Natural killer cell (primary cell): ENCODE measurements at regions not wholly inside any gene's neighbourhood (a gene's known extent, or its start where the extent isn't known, plus 50 kb on each side); places are given as distances from the start of the nearest gene placed in this dataset.

Experiments used
- ATAC-seq, 3 donors: fragments of 150-1000 bp in 2 of 3; fragments of 200-7000 bp in 1 of 3; cut with Tn5 transposase; 1 replicate in 1 of 3; 2 replicates in 2 of 3; pipeline ENCODE4 v1.10.0; 2021; ENCODE audit warnings: mild to moderate bottlenecking in 2 of 3, moderate library complexity in 2 of 3
- DNase-seq, 2 donors: peaks; one replicate each; pipeline versions ENCODE4 v3.0.0 to v3.0.0-alpha.2; 2013 to 2021; ENCODE audit warnings: mixed read lengths in 1 of 2
- H3K27ac ChIP-seq: one replicate; pipeline ENCODE4 v1.5.1; 2013; ENCODE audit warnings: mild to moderate bottlenecking, low read length
- H3K27me3 ChIP-seq: one replicate; pipeline ENCODE4 v1.6.1; 2013; ENCODE audit warnings: low read length; ENCODE audit not compliant: control insufficient read depth, insufficient read depth
- H3K36me3 ChIP-seq: one replicate; pipeline ENCODE4 v1.6.1; 2013; ENCODE audit warnings: low read length; ENCODE audit not compliant: control insufficient read depth, insufficient read depth
- H3K4me1 ChIP-seq: one replicate; pipeline ENCODE4 v1.6.1; 2013; ENCODE audit warnings: low read length; ENCODE audit not compliant: control insufficient read depth, insufficient read depth
- H3K4me3 ChIP-seq: one replicate; pipeline ENCODE4 v1.5.1; 2013; ENCODE audit warnings: low read length
- H3K9me3 ChIP-seq: one replicate; pipeline ENCODE4 v1.6.1; 2013; ENCODE audit warnings: low read length; ENCODE audit not compliant: control insufficient read depth, insufficient read depth
- H3K27ac Mint-ChIP-seq, 2 donors: one replicate each; pipeline ENCODE4 v1.8.0; 2022; ENCODE audit warnings: mild to moderate bottlenecking in 2 of 2, mixed read lengths in 2 of 2, moderate library complexity in 1 of 2
- H3K27me3 Mint-ChIP-seq, 2 donors: one replicate each; pipeline ENCODE4 v1.8.0; 2022; ENCODE audit warnings: low read depth in 2 of 2, mixed read lengths in 2 of 2
- H3K36me3 Mint-ChIP-seq: one replicate; pipeline ENCODE4 v1.8.0; 2022; ENCODE audit warnings: mixed read lengths
- H3K4me1 Mint-ChIP-seq, 2 donors: one replicate each; pipeline ENCODE4 v1.8.0; 2022; ENCODE audit warnings: mixed read lengths in 2 of 2
- H3K4me3 Mint-ChIP-seq: one replicate; pipeline ENCODE4 v1.8.0; 2022; ENCODE audit warnings: mild to moderate bottlenecking, moderate library complexity, mixed read lengths
- H3K9me3 Mint-ChIP-seq, 2 donors: one replicate each; pipeline ENCODE4 v1.8.0; 2022; ENCODE audit warnings: mixed read lengths in 2 of 2
- WGBS: methylation state at CpG from one replicate; pipeline ENCODE4 v1.1.7; 2013; ENCODE audit warnings: missing lambda C conversion rate; ENCODE audit not compliant: insufficient coverage; 5-methylcytosine and 5-hydroxymethylcytosine counted together
- intact Hi-C: fragments of 100-400 bp; cut with micrococcal nuclease; formaldehyde crosslinking; loops from one replicate; pipeline ENCODE4 v1.14.2; 2022
- TF ChIP-seq, protein P1 (sequence below): fragments of 200-600 bp; IDR thresholded peaks from one replicate; pipeline ENCODE4 v1.8.0; 2022; ENCODE audit warnings: antibody characterized with exemption

DNA sequence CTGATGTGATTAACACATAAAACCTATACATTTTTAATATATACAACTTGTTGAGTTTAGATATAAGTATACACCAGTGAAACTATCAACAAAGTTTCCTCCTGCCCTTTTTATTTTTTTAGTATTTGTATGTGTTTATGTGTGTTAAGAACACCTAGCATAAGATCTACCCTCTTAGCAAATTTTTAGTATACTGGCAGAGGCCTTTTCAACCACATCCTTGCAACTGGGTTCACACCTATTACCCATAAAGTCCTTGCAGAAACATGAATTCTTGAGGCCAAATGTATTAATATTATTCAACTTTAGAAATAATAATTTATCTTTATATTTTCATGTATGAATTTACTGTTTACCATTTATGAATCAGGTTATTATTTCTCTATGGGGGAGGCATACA is 119.7 kb upstream of the CRIM1 start:
- ATAC-seq: peak; percentile 28 to 59 (median 38)
- H3K27ac ChIP-seq: peak overlapping the region; percentile 42
- no peaks in the 10 kb centered on the region for H3K36me3 ChIP-seq
- H3K36me3 Mint-ChIP-seq: no peaks in the 10 kb centered on the region
- TF ChIP-seq, protein P1, sequence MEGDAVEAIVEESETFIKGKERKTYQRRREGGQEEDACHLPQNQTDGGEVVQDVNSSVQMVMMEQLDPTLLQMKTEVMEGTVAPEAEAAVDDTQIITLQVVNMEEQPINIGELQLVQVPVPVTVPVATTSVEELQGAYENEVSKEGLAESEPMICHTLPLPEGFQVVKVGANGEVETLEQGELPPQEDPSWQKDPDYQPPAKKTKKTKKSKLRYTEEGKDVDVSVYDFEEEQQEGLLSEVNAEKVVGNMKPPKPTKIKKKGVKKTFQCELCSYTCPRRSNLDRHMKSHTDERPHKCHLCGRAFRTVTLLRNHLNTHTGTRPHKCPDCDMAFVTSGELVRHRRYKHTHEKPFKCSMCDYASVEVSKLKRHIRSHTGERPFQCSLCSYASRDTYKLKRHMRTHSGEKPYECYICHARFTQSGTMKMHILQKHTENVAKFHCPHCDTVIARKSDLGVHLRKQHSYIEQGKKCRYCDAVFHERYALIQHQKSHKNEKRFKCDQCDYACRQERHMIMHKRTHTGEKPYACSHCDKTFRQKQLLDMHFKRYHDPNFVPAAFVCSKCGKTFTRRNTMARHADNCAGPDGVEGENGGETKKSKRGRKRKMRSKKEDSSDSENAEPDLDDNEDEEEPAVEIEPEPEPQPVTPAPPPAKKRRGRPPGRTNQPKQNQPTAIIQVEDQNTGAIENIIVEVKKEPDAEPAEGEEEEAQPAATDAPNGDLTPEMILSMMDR: no peak
- peak overlapping the region; percentile 79 to 88 for H3K27ac Mint-ChIP-seq
- H3K27me3 ChIP-seq: no peaks in the 10 kb centered on the region
- no peaks in the 10 kb centered on the region for H3K27me3 Mint-ChIP-seq
- intact Hi-C loops: no loop called here
- peaks cover 34% of the 10 kb centered on the region for H3K4me1 ChIP-seq
- no peaks in the 10 kb centered on the region for H3K9me3 Mint-ChIP-seq
- DNase-seq: peak in 1 of 2 donors; percentile 40
- peak overlapping the region; percentile 59 for H3K4me3 Mint-ChIP-seq
- peaks cover 72 to 80% of the 10 kb centered on the region in 2 donors for H3K4me1 Mint-ChIP-seq
- H3K9me3 ChIP-seq: no peaks in the 10 kb centered on the region
- H3K4me3 ChIP-seq: no peak overlapping the region

GRCh38 chr2:36235426-36235825 is 120.2 kb upstream of the CRIM1 start:
- TF ChIP-seq, protein P1: no peak
- Mint-ChIP-seq H3K27ac (peak overlapping the region; percentile 79 to 88), H3K36me3 (no peaks in the 10 kb centered on the region), H3K9me3 (no peaks in the 10 kb centered on the region), H3K4me3 (peak overlapping the region; percentile 59), H3K4me1 (peaks cover 67 to 75% of the 10 kb centered on the region in 2 donors), H3K27me3 (no peaks in the 10 kb centered on the region)
- intact Hi-C loops: no loop called here
- no peaks in the 10 kb centered on the region for H3K9me3 ChIP-seq
- 94% methylated on average over 3 of the region's 3 CpGs for WGBS
- no peaks in the 10 kb centered on the region for H3K36me3 ChIP-seq
- H3K27me3 ChIP-seq: no peaks in the 10 kb centered on the region
- DNase-seq: no peak
- peak overlapping the region; percentile 42 for H3K27ac ChIP-seq
- peaks cover 30% of the 10 kb centered on the region for H3K4me1 ChIP-seq
- H3K4me3 ChIP-seq: no peak overlapping the region
- no peak for ATAC-seq

- Mint-ChIP-seq H3K27me3 (no peaks in the 10 kb centered on the region), H3K27ac (no peak overlapping the region), H3K4me3 (no peak overlapping the region), H3K9me3 (no peaks in the 10 kb centered on the region), H3K36me3 (no peaks in the 10 kb centered on the region), H3K4me1 (peaks cover 4 to 11% of the 10 kb centered on the region in 2 donors)
- H3K4me1 ChIP-seq: no peaks in the 10 kb centered on the region
- H3K36me3 ChIP-seq: no peaks in the 10 kb centered on the region
- ATAC-seq (no peak), DNase-seq (no peak)
- H3K27ac ChIP-seq: no peak overlapping the region
- intact Hi-C loops: no loop called here
- H3K27me3 ChIP-seq: no peaks in the 10 kb centered on the region
- WGBS: 67% methylated on average over 3 of the region's 3 CpGs
- H3K4me3 ChIP-seq: no peak overlapping the region
- no peaks in the 10 kb centered on the region for H3K9me3 ChIP-seq
- TF ChIP-seq, protein P1: no peak
Observed at GRCh38 chr2:36223259-36223658, 132.3 kb upstream of the CRIM1 start.

- WGBS: no CpG with 5 or more reads among the region's 3 CpGs
- Mint-ChIP-seq H3K36me3 (no peaks in the 10 kb centered on the region), H3K27me3 (no peaks in the 10 kb centered on the region), H3K4me3 (no peak overlapping the region), H3K4me1 (peaks cover 3 to 5% of the 10 kb centered on the region in 2 donors), H3K27ac (no peak overlapping the region), H3K9me3 (no peaks in the 10 kb centered on the region)
- DNase-seq: no peak
- intact Hi-C loops: no loop called here
- Histone ChIP-seq H3K9me3 (no peaks in the 10 kb centered on the region), H3K4me3 (no peak overlapping the region), H3K36me3 (no peaks in the 10 kb centered on the region), H3K4me1 (no peaks in the 10 kb centered on the region), H3K27me3 (no peaks in the 10 kb centered on the region), H3K27ac (no peak overlapping the region)
- TF ChIP-seq, protein P1: no peak
- ATAC-seq: no peak
Observed at GRCh38 chr2:36222485-36222884, 133.1 kb upstream of the CRIM1 start.
